LNCAP (cell line): ENCODE measurements at regions not wholly inside any gene's neighbourhood (a gene's known extent, or its start where the extent isn't known, plus 50 kb on each side); places are given as distances from the start of the nearest gene placed in this dataset.

Experiments
- CTCF ChIP-seq: fragments of 450-650 bp; IDR thresholded peaks from 2 replicates; pipeline ENCODE4 v1.5.1; 2017; ENCODE audit warnings: mild to moderate bottlenecking

DNA sequence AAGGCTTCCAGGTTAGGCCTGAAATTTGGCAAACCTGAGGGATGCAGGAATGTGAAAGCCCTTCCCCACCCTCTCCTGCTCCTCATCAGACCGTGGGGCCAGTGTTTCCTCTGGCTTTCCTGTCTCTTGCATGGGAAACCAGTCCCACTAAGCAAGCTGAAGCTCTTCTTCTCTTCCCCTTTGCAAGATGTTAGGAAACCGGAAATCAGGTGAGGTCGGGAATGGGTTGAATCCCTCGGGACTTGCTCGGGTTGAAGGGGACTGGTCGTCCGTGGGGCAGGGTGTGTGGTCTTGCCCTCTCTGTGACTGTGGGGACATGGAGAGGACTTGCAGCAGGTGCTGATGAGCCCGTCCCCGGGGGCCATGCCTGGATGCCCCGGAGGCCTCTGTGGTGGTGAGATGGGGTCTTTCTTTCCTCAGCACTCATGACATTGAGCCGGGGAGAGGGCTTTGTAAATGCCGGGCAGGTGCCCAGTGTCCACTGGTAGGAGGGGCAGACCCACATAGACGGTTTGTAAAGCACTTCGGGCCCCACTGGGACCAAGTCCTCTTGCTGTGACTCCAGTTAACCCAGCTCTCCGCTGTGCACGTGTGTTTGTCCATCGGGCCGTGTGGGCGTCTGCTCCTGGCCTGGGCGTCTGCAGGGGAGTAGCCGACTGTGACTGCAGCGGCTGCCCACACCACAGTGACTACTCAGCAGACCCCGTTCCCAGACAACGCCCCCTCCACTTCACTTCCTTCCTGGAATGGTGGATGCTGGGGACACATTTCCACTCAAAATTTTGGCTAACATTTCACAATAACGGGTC, 373.9 kb downstream of the GLRX3 start:
- TF ChIP-seq CTCF, result no peak

DNA sequence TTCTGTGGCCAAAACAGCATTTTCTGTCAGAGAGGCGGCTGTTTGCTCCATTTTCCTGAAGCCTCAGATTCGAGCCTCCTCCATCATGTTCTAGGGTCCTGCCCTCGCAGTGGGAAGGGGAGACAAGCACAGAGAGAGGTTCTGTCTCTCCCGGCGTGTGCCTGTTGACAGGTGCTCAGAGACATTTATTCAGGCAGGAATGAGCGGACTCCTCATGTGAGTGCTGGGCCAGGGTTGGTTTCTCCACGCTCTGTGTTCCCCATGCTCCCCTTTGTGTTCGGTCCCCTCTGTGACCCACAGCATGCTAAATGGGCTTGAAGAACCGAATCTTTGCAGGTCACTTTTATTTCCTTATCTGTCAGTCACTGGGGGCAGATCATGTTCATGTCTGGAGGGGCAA, 374.6 kb downstream of the GLRX3 start:
- no peak for TF ChIP-seq CTCF

- TF ChIP-seq CTCF, result no peak
These were observed 375.6 kb downstream of the GLRX3 start for GRCh38 chr10:130511766-130512165.

- no peak for TF ChIP-seq CTCF
These were observed 376.7 kb downstream of the GLRX3 start for GRCh38 chr10:130512936-130513335.

DNA sequence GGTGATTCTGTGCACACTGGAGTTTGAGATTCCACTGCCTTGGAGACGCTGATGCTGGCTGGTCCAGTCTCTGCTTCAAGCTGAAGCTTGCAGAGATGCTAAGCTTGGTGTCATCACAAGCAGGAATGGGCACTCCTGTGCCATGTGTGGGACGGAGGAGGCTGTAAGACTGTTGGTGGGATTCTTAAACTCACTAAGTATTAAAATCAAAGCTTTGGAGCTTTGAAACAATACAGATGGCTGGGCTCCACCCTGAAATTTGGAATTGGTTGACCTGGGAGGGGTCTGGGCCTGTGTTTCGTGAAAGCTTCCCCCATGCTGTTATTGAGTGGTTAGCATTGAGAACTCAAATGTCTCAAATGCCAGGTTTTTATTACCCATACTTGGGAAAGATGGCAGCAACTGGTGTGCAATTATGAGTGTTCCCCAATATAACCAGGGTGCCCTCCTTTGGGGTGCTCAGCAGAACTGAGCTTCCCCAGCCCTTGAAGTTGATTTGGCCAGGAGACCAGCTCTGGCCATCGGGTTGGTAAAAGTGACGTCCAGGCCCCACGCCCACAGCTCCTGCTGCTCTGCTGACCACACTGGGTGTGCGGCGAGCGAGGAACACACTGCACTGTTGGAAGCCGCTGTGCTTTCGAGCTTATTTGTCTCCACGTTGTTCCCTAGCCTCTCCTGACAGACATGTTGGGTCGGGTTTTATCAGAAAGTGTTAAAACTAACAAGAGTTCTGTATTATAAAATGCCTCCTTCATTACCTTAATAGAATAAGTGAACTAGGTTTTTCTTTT, 377.7 kb downstream of the GLRX3 start:
- no peak for TF ChIP-seq CTCF

DNA sequence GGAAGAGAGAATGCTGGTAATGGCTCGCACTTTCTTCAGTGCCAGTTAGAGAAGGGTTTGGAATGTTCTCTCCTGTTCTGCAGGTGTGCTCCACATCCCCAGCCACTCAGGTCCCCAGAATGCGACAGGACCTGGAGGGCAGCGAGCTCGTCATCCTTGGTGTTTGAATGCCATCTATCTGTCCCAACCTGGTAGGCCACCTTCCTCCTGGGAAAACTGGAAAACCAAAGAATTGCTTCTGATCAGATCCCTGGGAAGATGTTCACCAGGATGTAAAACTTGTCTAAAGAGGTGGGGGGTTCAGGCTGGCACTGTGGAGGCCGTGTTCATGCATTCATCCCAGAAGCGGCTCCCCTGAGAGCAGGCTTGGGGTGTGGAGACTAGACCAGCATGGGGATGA, 379.5 kb downstream of the GLRX3 start:
- no peak for TF ChIP-seq CTCF

DNA sequence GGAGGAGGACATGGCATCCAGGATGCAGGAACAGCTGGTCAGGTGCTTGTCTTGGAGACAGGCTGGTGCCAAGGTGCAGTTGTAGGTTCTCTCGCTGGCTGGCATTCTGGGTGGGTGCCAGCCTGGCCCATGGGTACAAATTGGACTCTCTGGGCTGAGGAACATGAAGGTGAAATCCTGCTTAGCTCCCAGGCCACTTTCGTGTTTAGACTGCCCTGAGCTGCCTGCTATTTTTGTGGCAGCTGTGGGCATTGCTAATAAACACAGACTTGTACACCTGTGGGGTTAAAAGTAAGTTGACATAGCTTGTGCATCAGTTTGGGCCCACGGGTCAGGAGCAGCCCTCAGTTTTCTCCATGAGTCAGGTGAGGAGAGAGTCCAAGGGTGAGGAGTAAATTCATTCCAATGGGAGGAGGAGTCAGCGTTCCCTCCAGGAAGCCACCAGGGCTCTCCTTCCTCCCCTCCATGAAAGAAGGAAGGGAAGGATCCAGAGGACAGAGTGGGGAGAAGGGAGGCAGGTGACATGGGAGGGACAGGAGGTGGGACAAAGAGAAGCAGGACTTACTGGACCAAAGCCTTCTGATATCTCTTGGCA, 380.0 kb downstream of the GLRX3 start:
- TF ChIP-seq CTCF, result no peak
